UCSD-AML1 (cell line): ENCODE measurements at regions not wholly inside any gene's neighbourhood (a gene's known extent, or its start where the extent isn't known, plus 50 kb on each side); places are given as distances from the start of the nearest gene placed in this dataset.

ENCODE experiments used
- DNase-seq: peaks from one replicate; lab custom pipeline; 2025; ENCODE audit not compliant: unreplicated experiment; lab: John Stamatoyannopoulos, UW

- DNase-seq, result no peak
Observed at GRCh38 chr9:115599898-115600297, 481.9 kb upstream of the TNC start.

GRCh38 chr9:115601434-115601833, 483.5 kb upstream of the TNC start:
- DNase-seq, result no peak

- no peak for DNase-seq
Observed at GRCh38 chr9:115604831-115605483, 487.0 kb upstream of the TNC start.

DNA sequence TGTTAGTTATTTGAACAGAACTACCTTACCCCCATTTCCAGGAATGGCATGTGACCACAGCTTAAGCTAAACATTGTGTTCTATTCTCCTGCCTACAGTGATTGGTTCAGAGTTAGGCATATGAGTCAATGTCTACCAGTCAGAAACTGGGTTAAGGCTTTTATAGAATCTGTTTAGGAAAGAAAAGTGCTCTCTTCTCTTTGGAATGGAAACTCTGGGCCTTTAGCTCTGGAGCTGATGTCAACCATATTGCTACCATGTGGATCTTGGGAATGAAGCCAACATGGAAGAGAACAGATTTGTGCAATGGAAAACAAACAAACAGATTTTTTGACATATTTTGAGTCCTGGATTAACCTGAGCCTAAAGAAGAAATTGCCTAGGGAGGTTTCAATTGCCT, 488.9 kb upstream of the TNC start:
- no peak for DNase-seq

DNA sequence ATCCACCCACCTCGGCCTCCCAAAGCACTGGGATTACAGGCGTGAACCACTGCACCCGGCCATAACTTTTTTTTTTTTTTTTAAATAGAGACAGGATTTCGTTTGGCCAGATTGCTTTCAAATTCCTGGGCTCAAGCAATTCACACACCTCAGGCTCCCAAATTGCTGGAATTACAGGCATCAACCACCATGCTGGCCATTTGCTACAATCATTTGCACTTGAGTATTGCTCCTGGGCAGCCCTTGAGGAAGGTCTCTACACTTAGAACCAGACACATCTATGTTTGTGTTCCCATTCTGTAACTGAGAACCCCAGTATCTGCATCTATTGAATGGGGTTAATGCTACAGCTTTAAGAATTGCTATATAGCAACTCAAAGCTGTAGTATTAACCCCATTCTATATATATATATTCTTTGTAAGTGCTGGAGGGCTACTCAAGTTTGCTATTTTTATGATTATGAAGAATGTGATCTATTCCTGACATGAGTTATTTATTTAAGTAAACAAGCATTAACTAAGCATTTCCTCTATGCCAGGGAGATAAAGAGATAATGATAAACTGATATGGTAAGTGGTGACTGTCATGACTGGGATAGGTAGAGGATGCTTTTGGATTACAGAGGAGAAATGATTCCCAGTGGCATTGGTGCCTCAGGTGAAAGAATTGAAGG, 496.5 kb upstream of the TNC start:
- DNase-seq, result no peak

DNA sequence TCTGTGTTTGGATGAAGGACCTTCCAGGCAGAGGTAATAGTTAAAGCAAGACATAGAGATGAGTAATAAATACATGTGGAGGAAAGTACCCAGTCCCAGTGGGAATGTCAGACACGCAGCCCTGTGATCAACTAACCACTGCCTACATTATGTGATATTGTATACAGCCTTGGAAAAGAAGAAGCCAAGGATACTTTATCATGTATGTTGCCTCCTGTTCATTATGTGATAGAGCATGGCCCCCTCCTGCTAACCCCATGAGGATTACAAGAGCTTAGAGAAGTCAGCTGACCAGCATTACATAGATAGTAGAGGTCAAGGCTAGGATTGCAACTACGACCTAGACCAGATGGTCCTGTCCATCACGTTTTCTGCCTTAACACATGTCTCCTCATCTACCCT, 497.0 kb upstream of the TNC start:
- DNase-seq, result no peak

GRCh38 chr9:115615821-115616665, 498.1 kb upstream of the TNC start:
- no peak for DNase-seq

DNA sequence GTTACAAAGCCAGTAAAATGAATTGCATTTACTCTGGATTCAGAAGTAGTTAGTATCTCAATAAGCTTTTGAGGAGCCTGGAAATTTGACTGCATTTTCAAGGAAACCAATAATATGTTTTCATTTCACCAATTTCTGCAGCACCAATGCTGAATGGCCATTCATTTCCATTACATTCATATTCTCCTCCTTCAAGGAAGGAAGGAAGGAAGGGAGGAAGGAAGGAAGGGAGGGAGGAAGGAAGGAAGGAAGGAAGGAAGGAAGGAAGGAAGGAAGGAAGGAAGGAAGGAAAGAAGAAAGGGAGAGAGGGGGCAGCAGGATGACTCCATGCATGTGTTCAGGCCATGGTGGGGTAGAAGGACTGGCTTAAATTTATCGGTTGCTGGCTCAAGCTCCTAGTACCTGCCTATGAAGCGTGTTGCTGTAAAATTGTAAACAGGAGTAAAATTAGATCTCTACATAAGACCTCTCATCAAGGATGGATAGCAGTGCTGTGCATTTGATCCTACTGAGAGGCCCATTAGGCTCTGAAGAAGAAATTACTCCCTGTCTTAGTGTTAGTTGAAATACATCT, 498.8 kb upstream of the TNC start:
- no peak for DNase-seq

DNA sequence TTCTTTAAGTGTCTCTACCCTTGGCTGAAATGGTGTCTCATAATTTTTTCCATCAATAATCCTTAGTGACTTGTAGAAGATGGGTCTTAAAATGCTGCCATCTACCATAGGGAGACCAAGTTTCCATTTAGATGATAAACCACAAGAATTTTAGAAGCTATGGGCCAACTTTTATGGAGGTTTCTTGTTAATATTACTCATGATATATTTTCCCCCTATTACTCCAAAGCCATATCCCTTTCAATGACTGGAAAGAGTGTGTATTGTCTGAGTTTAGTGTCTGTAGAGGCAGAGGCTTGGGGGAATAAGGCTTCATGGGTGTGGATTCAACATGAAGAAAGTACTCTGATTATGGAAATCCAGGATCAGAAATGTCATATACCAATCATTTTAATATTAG, 507.3 kb upstream of the TNC start:
- DNase-seq, result no peak

GRCh38 chr9:115625954-115626353, 508.0 kb upstream of the TNC start:
- no peak for DNase-seq

- DNase-seq, result no peak
Observed at GRCh38 chr9:115627511-115627910, 509.6 kb upstream of the TNC start.

- no peak for DNase-seq
Observed at GRCh38 chr9:115628426-115628825, 510.5 kb upstream of the TNC start.

GRCh38 chr9:115629879-115630840, 512.2 kb upstream of the TNC start:
- DNase-seq, result no peak

- no peak for DNase-seq
Observed at GRCh38 chr9:115632391-115632790, 514.4 kb upstream of the TNC start.

DNA sequence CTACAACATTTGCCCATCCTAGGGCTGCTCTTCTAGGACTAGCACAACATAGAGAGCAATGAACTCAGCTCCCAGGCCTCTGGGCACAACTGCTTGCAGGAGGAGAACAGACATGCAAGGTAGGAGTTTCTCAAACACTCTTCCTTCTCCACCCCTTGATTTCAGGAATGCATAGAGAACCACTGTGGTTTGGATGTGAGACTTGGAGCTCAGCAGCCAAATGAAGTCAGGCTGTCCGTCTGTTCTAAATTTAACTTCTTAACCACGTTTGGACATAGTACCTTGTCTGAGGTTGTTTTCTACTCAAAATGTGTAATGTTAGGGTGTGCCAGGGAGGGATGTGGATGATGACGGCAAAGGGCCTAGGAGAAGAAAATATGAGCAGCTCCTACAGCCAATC, 515.1 kb upstream of the TNC start:
- DNase-seq, result no peak

- no peak for DNase-seq
Observed at GRCh38 chr9:115635680-115636383, 517.8 kb upstream of the PAPPA start.

- DNase-seq, result no peak
Observed at GRCh38 chr9:115636596-115636995, 517.0 kb upstream of the PAPPA start.

- DNase-seq, result no peak
Observed at GRCh38 chr9:115637661-115638060, 515.9 kb upstream of the PAPPA start.

- DNase-seq, result no peak
Observed at GRCh38 chr9:115640887-115641286, 512.7 kb upstream of the PAPPA start.

DNA sequence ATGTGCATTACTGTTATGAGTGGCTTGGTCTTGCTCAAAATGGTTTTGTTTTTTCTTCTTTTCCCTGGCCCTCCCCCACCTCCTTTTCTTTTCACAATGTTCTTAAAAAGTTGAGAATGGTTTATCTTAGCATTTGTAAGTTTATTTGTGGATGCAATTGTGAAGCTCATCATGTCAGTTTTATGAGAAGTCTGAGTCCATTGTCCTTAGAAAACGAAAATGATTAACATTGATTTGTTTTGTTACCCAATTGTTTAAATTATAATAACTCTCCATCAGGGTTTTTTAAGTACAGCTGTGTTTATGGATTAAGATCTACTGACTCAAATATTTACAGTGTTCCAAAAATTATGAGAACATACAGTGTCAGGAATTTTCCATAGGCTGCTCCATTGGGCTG, 511.3 kb upstream of the PAPPA start:
- DNase-seq, result no peak
